Stimulated activated memory B cell treated with anti-CD40 and anti-IgM and Interleukin-4, amounts not matched to agents 10 μg/mL and 1 μg/mL and 100 μg/mL, for 72 hours (primary cell): ENCODE measurements at regions not wholly inside any gene's neighbourhood (a gene's known extent, or its start where the extent isn't known, plus 50 kb on each side); places are given as distances from the start of the nearest gene placed in this dataset.

ENCODE experiments used
- ATAC-seq: fragments of 150-1000 bp; cut with Tn5 transposase; 2 replicates; pipeline ENCODE4 v1.10.0; 2021
- H3K27ac Mint-ChIP-seq: one replicate; pipeline ENCODE4 v1.8.0; 2022; ENCODE audit warnings: mild to moderate bottlenecking, mixed read lengths
- H3K27me3 Mint-ChIP-seq: one replicate; pipeline ENCODE4 v1.8.0; 2022; ENCODE audit warnings: mixed read lengths
- H3K36me3 Mint-ChIP-seq: one replicate; pipeline ENCODE4 v1.8.0; 2022; ENCODE audit warnings: mixed read lengths
- H3K4me1 Mint-ChIP-seq: one replicate; pipeline ENCODE4 v1.8.0; 2022; ENCODE audit warnings: mixed read lengths
- H3K4me3 Mint-ChIP-seq: one replicate; pipeline ENCODE4 v1.8.0; 2022; ENCODE audit warnings: mild to moderate bottlenecking, moderate library complexity, mixed read lengths
- H3K9me3 Mint-ChIP-seq: one replicate; pipeline ENCODE4 v1.8.0; 2022; ENCODE audit warnings: mixed read lengths

- Mint-ChIP-seq H3K9me3 (no peaks in the 10 kb centered on the region), H3K4me3 (no peak overlapping the region), H3K27me3 (peaks cover 10% of the 10 kb centered on the region), H3K4me1 (peaks cover 32% of the 10 kb centered on the region), H3K36me3 (no peaks in the 10 kb centered on the region), H3K27ac (peak overlapping the region; percentile 46)
- ATAC-seq = peak; percentile 72
These were observed 65.2 kb upstream of the LMO1 start for GRCh38 chr11:8328848-8329330.

- H3K27me3 Mint-ChIP-seq = peaks cover 10% of the 10 kb centered on the region
- peak overlapping the region; percentile 46 for H3K27ac Mint-ChIP-seq
- no peak overlapping the region for H3K4me3 Mint-ChIP-seq
- peak; percentile 2 for ATAC-seq
- H3K36me3 Mint-ChIP-seq = no peaks in the 10 kb centered on the region
- peaks cover 32% of the 10 kb centered on the region for H3K4me1 Mint-ChIP-seq
- no peaks in the 10 kb centered on the region for H3K9me3 Mint-ChIP-seq
These were observed 64.6 kb upstream of the LMO1 start for GRCh38 chr11:8328231-8328794.

GRCh38 chr11:8327761-8328192, 64.1 kb upstream of the LMO1 start:
- H3K9me3 Mint-ChIP-seq = no peaks in the 10 kb centered on the region
- H3K27ac Mint-ChIP-seq = peak overlapping the region; percentile 46
- ATAC-seq = peak; percentile 71
- H3K36me3 Mint-ChIP-seq = no peaks in the 10 kb centered on the region
- H3K4me3 Mint-ChIP-seq = no peak overlapping the region
- H3K27me3 Mint-ChIP-seq = peaks cover 10% of the 10 kb centered on the region
- H3K4me1 Mint-ChIP-seq = peaks cover 30% of the 10 kb centered on the region

- Mint-ChIP-seq H3K4me3 (no peak overlapping the region), H3K27ac (no peak overlapping the region), H3K27me3 (peaks cover 9% of the 10 kb centered on the region)
These were observed 62.7 kb upstream of the LMO1 start for GRCh38 chr11:8326337-8326736.

GRCh38 chr11:8325591-8326304, 62.1 kb upstream of the LMO1 start:
- Mint-ChIP-seq H3K9me3 (no peaks in the 10 kb centered on the region), H3K4me1 (peaks cover 18% of the 10 kb centered on the region), H3K36me3 (no peaks in the 10 kb centered on the region), H3K27me3 (peaks cover 9% of the 10 kb centered on the region), H3K27ac (no peak overlapping the region), H3K4me3 (no peak overlapping the region)
- no peak for ATAC-seq

More at GRCh38 chr11:8326337-8326736, 62.7 kb upstream of the LMO1 start:
- H3K36me3 Mint-ChIP-seq = no peaks in the 10 kb centered on the region
- ATAC-seq = no peak
- no peaks in the 10 kb centered on the region for H3K9me3 Mint-ChIP-seq
- peaks cover 18% of the 10 kb centered on the region for H3K4me1 Mint-ChIP-seq

- H3K36me3 Mint-ChIP-seq = no peaks in the 10 kb centered on the region
- peaks cover 9% of the 10 kb centered on the region for H3K4me1 Mint-ChIP-seq
- no peaks in the 10 kb centered on the region for H3K9me3 Mint-ChIP-seq
- no peak for ATAC-seq
- no peak overlapping the region for H3K4me3 Mint-ChIP-seq
- no peak overlapping the region for H3K27ac Mint-ChIP-seq
- H3K27me3 Mint-ChIP-seq = peaks cover 28% of the 10 kb centered on the region
These were observed 59.7 kb upstream of the LMO1 start for GRCh38 chr11:8323161-8323935.

GRCh38 chr11:8321876-8322275, 58.2 kb upstream of the LMO1 start:
- Mint-ChIP-seq H3K4me3 (no peak overlapping the region), H3K4me1 (no peaks in the 10 kb centered on the region), H3K27ac (no peak overlapping the region), H3K9me3 (no peaks in the 10 kb centered on the region), H3K36me3 (no peaks in the 10 kb centered on the region), H3K27me3 (peaks cover 31% of the 10 kb centered on the region)
- ATAC-seq = no peak

GRCh38 chr11:8320076-8320475, 56.4 kb upstream of the LMO1 start:
- H3K9me3 Mint-ChIP-seq = no peaks in the 10 kb centered on the region
- H3K36me3 Mint-ChIP-seq = no peaks in the 10 kb centered on the region
- no peak for ATAC-seq
- H3K4me3 Mint-ChIP-seq = no peak overlapping the region
- H3K27me3 Mint-ChIP-seq = peaks cover 31% of the 10 kb centered on the region
- H3K27ac Mint-ChIP-seq = no peak overlapping the region
- no peaks in the 10 kb centered on the region for H3K4me1 Mint-ChIP-seq

GRCh38 chr11:8318536-8318935, 54.9 kb upstream of the LMO1 start:
- Mint-ChIP-seq H3K36me3 (no peaks in the 10 kb centered on the region), H3K27ac (no peak overlapping the region), H3K4me3 (no peak overlapping the region), H3K4me1 (no peaks in the 10 kb centered on the region), H3K9me3 (no peaks in the 10 kb centered on the region), H3K27me3 (peaks cover 31% of the 10 kb centered on the region)
- no peak for ATAC-seq

- Mint-ChIP-seq H3K4me3 (no peak overlapping the region), H3K36me3 (no peaks in the 10 kb centered on the region), H3K9me3 (no peaks in the 10 kb centered on the region), H3K4me1 (no peaks in the 10 kb centered on the region), H3K27me3 (peaks cover 31% of the 10 kb centered on the region), H3K27ac (no peak overlapping the region)
- ATAC-seq = no peak
These were observed 53.5 kb upstream of the LMO1 start for GRCh38 chr11:8317159-8317558.

GRCh38 chr11:8315954-8316353, 52.3 kb upstream of the LMO1 start:
- H3K36me3 Mint-ChIP-seq = no peaks in the 10 kb centered on the region

GRCh38 chr11:8315463-8315862, 51.8 kb upstream of the LMO1 start:
- Mint-ChIP-seq H3K27ac (no peak overlapping the region), H3K9me3 (no peaks in the 10 kb centered on the region), H3K36me3 (no peaks in the 10 kb centered on the region), H3K4me1 (no peaks in the 10 kb centered on the region), H3K4me3 (no peak overlapping the region), H3K27me3 (peaks cover 22% of the 10 kb centered on the region)
- ATAC-seq = no peak

More at GRCh38 chr11:8315954-8316353, 52.3 kb upstream of the LMO1 start:
- H3K4me3 Mint-ChIP-seq = no peak overlapping the region
- H3K27me3 Mint-ChIP-seq = peaks cover 27% of the 10 kb centered on the region
- no peak for ATAC-seq
- no peaks in the 10 kb centered on the region for H3K9me3 Mint-ChIP-seq
- H3K4me1 Mint-ChIP-seq = no peaks in the 10 kb centered on the region
- no peak overlapping the region for H3K27ac Mint-ChIP-seq

GRCh38 chr11:8314916-8315315, 51.2 kb upstream of the LMO1 start:
- H3K36me3 Mint-ChIP-seq = no peaks in the 10 kb centered on the region
- no peaks in the 10 kb centered on the region for H3K4me1 Mint-ChIP-seq
- peaks cover 17% of the 10 kb centered on the region for H3K27me3 Mint-ChIP-seq
- H3K27ac Mint-ChIP-seq = no peak overlapping the region
- H3K9me3 Mint-ChIP-seq = no peaks in the 10 kb centered on the region
- ATAC-seq = no peak
- H3K4me3 Mint-ChIP-seq = no peak overlapping the region

GRCh38 chr11:8313504-8314090, 49.9 kb upstream of the LMO1 start:
- H3K4me3 Mint-ChIP-seq = no peak overlapping the region
- H3K9me3 Mint-ChIP-seq = no peaks in the 10 kb centered on the region
- no peaks in the 10 kb centered on the region for H3K4me1 Mint-ChIP-seq
- peaks cover 5% of the 10 kb centered on the region for H3K27me3 Mint-ChIP-seq
- H3K27ac Mint-ChIP-seq = no peak overlapping the region
- no peak for ATAC-seq
- H3K36me3 Mint-ChIP-seq = no peaks in the 10 kb centered on the region
